GM23248 (cell line): ENCODE measurements at regions not wholly inside any gene's neighbourhood (a gene's known extent, or its start where the extent isn't known, plus 50 kb on each side); places are given as distances from the start of the nearest gene placed in this dataset.
"Not testable (repeated sequence)": the region's sequence is repeated elsewhere in the genome, so short reads cannot be mapped to it uniquely, and the experiment has no call there.

Experiments
- DNase-seq: peaks from one replicate; pipeline ENCODE4 v3.0.0-alpha.2; 2015
- H2AFZ ChIP-seq: fragments of 200-600 bp; sonication (generic); 2 replicates; pipeline ENCODE4 v1.6.1; 2016; ENCODE audit warnings: antibody characterized with exemption
- H3F3A ChIP-seq: fragments of 200-600 bp; sonication (generic); 2 replicates; pipeline ENCODE4 v1.6.1; 2016; ENCODE audit warnings: mild to moderate bottlenecking, antibody characterized with exemption, mixed run types; ENCODE audit not compliant: insufficient read depth
- H3K27ac ChIP-seq: fragments of 200-600 bp; sonication (generic); 2 replicates; pipeline ENCODE4 v1.5.1; 2016; ENCODE audit warnings: mild to moderate bottlenecking
- H3K27me3 ChIP-seq: fragments of 200-600 bp; sonication (generic); replicated peaks from 2 replicates; pipeline ENCODE4 v1.6.1; 2016; ENCODE audit warnings: mild to moderate bottlenecking; ENCODE audit not compliant: insufficient read depth
- H3K36me3 ChIP-seq: fragments of 200-600 bp; sonication (generic); 2 replicates; pipeline ENCODE4 v1.6.1; 2016; ENCODE audit warnings: low read depth, mild to moderate bottlenecking
- H3K4me1 ChIP-seq: fragments of 200-600 bp; sonication (generic); 2 replicates; pipeline ENCODE4 v1.6.1; 2016; ENCODE audit warnings: mild to moderate bottlenecking; ENCODE audit not compliant: insufficient read depth
- H3K4me2 ChIP-seq: fragments of 200-600 bp; sonication (generic); one replicate; pipeline ENCODE4 v1.6.1; 2016; ENCODE audit warnings: mild to moderate bottlenecking; ENCODE audit not compliant: unreplicated experiment
- H3K4me3 ChIP-seq: fragments of 200-600 bp; sonication (generic); 2 replicates; pipeline ENCODE4 v1.5.1; 2016; ENCODE audit warnings: mild to moderate bottlenecking
- H3K79me2 ChIP-seq: fragments of 200-600 bp; sonication (generic); 2 replicates; pipeline ENCODE4 v1.6.1; 2016; ENCODE audit warnings: mild to moderate bottlenecking; ENCODE audit not compliant: insufficient read depth
- H3K9ac ChIP-seq: fragments of 200-600 bp; sonication (generic); 2 replicates; pipeline ENCODE4 v1.6.1; 2016; ENCODE audit warnings: mild to moderate bottlenecking
- H3K9me2 ChIP-seq: fragments of 200-600 bp; sonication (generic); 2 replicates; pipeline ENCODE4 v1.6.1; 2016; ENCODE audit warnings: mixed run types, mild to moderate bottlenecking, moderate library complexity; ENCODE audit not compliant: insufficient read depth
- H3K9me3 ChIP-seq: fragments of 200-600 bp; sonication (generic); one replicate; pipeline ENCODE4 v1.6.1; 2017; ENCODE audit warnings: low read depth
- H4K20me1 ChIP-seq: fragments of 200-600 bp; sonication (generic); 2 replicates; pipeline ENCODE4 v1.6.0; 2016; ENCODE audit not compliant: insufficient read depth
- EZH2 ChIP-seq: fragments of 200-600 bp; sonication (generic); IDR thresholded peaks from 2 replicates; pipeline ENCODE4 v1.6.1; 2018; ENCODE audit warnings: antibody characterized with exemption, mild to moderate bottlenecking; ENCODE audit not compliant: insufficient read depth, poor library complexity, severe bottlenecking
- EZH2phosphoT487 ChIP-seq: fragments of 200-600 bp; sonication (generic); IDR thresholded peaks from 2 replicates; pipeline ENCODE4 v1.6.1; 2018; ENCODE audit warnings: antibody characterized with exemption, moderate library complexity, mild to moderate bottlenecking, low read depth; ENCODE audit not compliant: insufficient read depth
- WGBS, 2 experiments: methylation state at CpG; one replicate each; pipeline ENCODE4 v1.1.6; 2015 to 2017; ENCODE audit warnings: low lambda C conversion rate in 2 of 2, low coverage in 1 of 2; ENCODE audit errors: missing lambda C conversion rate in 2 of 2; 5-methylcytosine and 5-hydroxymethylcytosine counted together
- in situ Hi-C: fragments of 300-500 bp; cut with MboI; formaldehyde crosslinking; loops from 2 replicates; pipeline ENCODE4 v1.15.0; 2020

DNA sequence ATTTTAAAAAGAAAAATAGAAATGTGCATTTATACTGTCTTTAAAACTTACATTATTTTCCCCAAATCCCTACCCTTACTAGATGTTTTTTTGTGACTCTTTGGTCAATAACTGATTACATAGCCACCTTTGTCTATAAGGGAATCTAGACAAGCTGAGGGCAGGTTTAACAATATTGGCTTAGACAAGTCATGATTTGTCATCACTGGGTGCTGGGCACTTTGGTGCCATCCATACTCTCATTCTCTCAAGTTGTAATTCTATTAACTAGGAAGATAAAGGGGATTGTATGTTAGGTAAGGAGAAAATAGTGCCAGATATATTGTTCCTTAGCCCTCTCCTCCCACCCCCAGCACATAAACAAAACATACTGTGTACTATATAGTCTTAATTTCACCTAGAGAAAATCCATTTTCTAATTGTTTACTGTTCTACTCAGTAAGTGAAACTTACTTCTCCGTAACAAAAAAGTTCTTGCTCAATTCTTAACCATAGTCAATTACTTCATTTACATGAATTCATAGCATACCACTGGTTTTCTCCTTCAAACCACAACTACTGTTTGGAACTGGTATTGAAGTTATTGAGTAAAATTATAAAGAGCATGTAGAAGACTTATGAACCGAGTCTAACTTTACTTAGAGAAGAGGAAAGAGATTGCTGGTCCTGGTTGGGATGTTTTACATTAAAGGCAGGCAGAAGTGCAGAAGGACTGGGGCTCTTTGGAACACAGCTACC, 877.1 kb downstream of the PDCD6IP start:
- H3K9ac ChIP-seq = no peak overlapping the region
- H3K27me3 ChIP-seq = no peaks in the 10 kb centered on the region
- 23 to 27% methylated on average over 2 of the region's 2 CpGs for WGBS, 2 experiments
- H4K20me1 ChIP-seq = no peaks in the 10 kb centered on the region
- no peak overlapping the region for H3K4me2 ChIP-seq
- in situ Hi-C loops = no loop called here
- H2AFZ ChIP-seq = no peak overlapping the region
- H3K9me2 ChIP-seq = no peaks in the 10 kb centered on the region
- no peak overlapping the region for H3K27ac ChIP-seq
- no peaks in the 10 kb centered on the region for H3F3A ChIP-seq
- no peaks in the 10 kb centered on the region for H3K4me1 ChIP-seq
- no peaks in the 10 kb centered on the region for H3K9me3 ChIP-seq
- H3K4me3 ChIP-seq = no peak overlapping the region
- no peaks in the 10 kb centered on the region for H3K79me2 ChIP-seq
- TF ChIP-seq EZH2 (no peak), EZH2phosphoT487 (no peak)
- no peak for DNase-seq
- H3K36me3 ChIP-seq = no peaks in the 10 kb centered on the region

DNA sequence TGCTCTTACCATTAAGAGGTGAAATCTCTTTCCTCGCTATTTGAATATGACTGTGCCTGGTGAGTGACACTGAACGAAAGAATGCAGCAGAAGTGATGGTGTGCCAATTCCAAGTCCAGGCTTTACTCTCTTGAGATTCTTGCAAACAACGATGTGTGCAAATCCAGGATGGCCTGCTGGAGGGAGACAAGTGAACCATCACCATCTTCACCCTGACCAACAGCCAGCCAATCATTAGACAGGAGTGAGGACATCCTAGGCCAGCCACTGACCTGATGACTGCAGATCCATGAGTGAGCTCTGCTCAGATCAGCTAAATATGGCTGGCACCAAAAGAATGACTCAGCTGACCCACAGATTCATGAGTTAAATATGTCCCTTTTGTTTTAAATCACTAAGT, 878.0 kb downstream of the PDCD6IP start:
- in situ Hi-C loops = no loop called here
- WGBS, 2 experiments = 33 to 37% methylated on average over 3 of the region's 3 CpGs

DNA sequence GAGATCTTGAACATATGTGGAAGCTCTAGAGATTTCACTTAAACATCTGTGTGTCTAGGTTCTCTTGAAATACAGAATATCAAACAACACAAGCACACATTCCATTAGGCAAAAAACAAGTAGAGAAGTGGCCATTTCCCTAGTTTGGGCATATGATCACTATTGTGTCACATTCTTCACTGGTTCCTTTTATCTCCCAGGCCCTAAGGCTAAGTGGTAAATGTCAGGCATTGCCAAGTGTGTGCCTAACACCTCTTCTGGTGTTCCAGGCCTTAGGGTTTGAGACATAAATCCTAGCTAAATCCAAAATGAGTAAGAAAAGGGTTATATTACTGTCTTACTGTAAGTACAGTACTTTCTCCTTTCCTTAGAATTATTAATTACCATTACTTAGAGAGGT, 880.1 kb downstream of the PDCD6IP start:
- Histone ChIP-seq H3K79me2 (no peaks in the 10 kb centered on the region), H3K9ac (no peak overlapping the region), H2AFZ (no peak overlapping the region), H3K27ac (no peak overlapping the region), H3K9me3 (no peaks in the 10 kb centered on the region), H3K27me3 (no peaks in the 10 kb centered on the region), H3K36me3 (no peaks in the 10 kb centered on the region), H3K4me1 (no peaks in the 10 kb centered on the region), H3K9me2 (no peaks in the 10 kb centered on the region), H4K20me1 (no peaks in the 10 kb centered on the region), H3K4me3 (no peak overlapping the region), H3F3A (no peaks in the 10 kb centered on the region), H3K4me2 (no peak overlapping the region)
- DNase-seq = no peak
- TF ChIP-seq EZH2phosphoT487 (no peak), EZH2 (no peak)
- in situ Hi-C loops = no loop called here

More for the DNA sequence above, 878.0 kb downstream of the PDCD6IP start:
- Histone ChIP-seq H3K9ac (no peak overlapping the region), H4K20me1 (no peaks in the 10 kb centered on the region), H3K36me3 (no peaks in the 10 kb centered on the region), H3K27ac (no peak overlapping the region), H3K4me3 (no peak overlapping the region), H3F3A (no peaks in the 10 kb centered on the region), H3K9me3 (no peaks in the 10 kb centered on the region), H3K4me2 (no peak overlapping the region), H3K4me1 (no peaks in the 10 kb centered on the region), H3K9me2 (no peaks in the 10 kb centered on the region), H2AFZ (no peak overlapping the region), H3K27me3 (no peaks in the 10 kb centered on the region), H3K79me2 (no peaks in the 10 kb centered on the region)
- peak; percentile 8 for DNase-seq
- no peak for TF ChIP-seq EZH2phosphoT487
- no peak for TF ChIP-seq EZH2

DNA sequence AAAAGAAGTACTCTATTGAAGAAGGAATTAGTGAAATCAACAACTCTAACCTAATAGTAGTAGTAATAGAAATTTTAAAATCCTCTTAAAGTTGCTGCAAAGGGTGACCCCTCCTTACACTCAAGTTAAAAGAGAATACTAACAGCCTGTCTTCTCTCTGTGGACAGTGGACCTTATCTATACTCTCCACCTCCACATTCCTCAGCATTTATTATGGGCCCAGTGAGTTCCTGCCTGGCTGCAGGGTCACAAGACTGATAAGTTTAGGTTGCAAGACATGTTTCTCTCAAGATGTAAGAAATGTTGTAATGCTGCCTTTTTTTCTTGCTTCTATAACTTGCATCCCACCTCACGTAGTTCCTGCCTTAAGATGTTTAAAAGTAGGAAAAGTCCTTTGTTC, 880.6 kb downstream of the PDCD6IP start:
- H3F3A ChIP-seq, H3K9me2 ChIP-seq, H3K4me3 ChIP-seq, H3K36me3 ChIP-seq, H3K9me3 ChIP-seq, H3K27me3 ChIP-seq, H3K4me2 ChIP-seq, H3K79me2 ChIP-seq, H4K20me1 ChIP-seq, H3K9ac ChIP-seq, H3K4me1 ChIP-seq, DNase-seq, H2AFZ ChIP-seq, in situ Hi-C loops, H3K27ac ChIP-seq: not testable (repeated sequence)
- 3% methylated on average over 1 of the region's 1 CpG for WGBS, 2 experiments

DNA sequence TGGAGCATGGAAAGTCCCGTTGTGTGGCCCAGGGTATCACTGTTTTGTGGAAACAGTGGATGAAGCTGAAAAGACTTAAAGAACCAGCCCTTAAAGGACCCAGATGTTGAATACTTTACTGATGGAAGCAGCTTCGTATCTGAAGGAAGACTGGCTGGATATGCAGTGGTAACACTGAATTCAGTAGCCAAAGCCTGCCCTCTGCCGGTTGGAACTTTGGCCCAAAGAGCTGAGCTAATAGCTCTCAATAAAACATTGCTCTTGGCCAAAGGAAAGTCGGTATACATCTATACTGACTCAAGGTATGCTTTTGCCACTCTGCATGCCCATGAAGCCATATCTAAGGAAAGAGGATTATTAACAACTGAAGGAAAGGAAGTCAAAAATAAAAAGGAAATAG, 885.4 kb downstream of the PDCD6IP start:
- TF ChIP-seq EZH2 = no peak
- no peak for TF ChIP-seq EZH2phosphoT487
- Histone ChIP-seq H3K36me3 (no peaks in the 10 kb centered on the region), H3K9me3 (no peaks in the 10 kb centered on the region), H3F3A (no peaks in the 10 kb centered on the region), H3K9me2 (no peaks in the 10 kb centered on the region), H3K4me2 (no peak overlapping the region), H4K20me1 (no peaks in the 10 kb centered on the region), H3K9ac (no peak overlapping the region), H3K4me3 (no peak overlapping the region), H2AFZ (no peak overlapping the region), H3K4me1 (no peaks in the 10 kb centered on the region), H3K27me3 (no peaks in the 10 kb centered on the region), H3K79me2 (no peaks in the 10 kb centered on the region), H3K27ac (no peak overlapping the region)
- in situ Hi-C loops = no loop called here
- peak; percentile 68 for DNase-seq
- WGBS, 2 experiments = 16 to 18% methylated on average over 4 of the region's 4 CpGs
